B cell (primary cell): ENCODE measurements at regions not wholly inside any gene's neighbourhood (a gene's known extent, or its start where the extent isn't known, plus 50 kb on each side); places are given as distances from the start of the nearest gene placed in this dataset. TPM values are rescaled to one million over a fixed set of nuclear protein-coding genes. Genes with fewer than 3 reads are reported as not detected.

Experiments
- ATAC-seq: fragments of 200-7000 bp; cut with Tn5 transposase; one replicate; pipeline ENCODE4 v1.10.0; 2021; ENCODE audit warnings: low read depth, mild to moderate bottlenecking, moderate number of reproducible peaks, moderate library complexity
- CTCF ChIA-PET: fragments of 350-600 bp; sonication (Branson Sonifier 250); formaldehyde crosslinking; loops from one replicate; lab custom pipeline; 2021; ENCODE audit warnings: antibody characterized with exemption, inconsistent platforms; lab: Charles Lee
- POLR2A ChIA-PET: fragments of 350-600 bp; sonication (Branson Sonifier 250); formaldehyde crosslinking; loops from one replicate; lab custom pipeline; 2021; ENCODE audit warnings: antibody characterized with exemption; lab: Charles Lee
- DNase-seq: peaks from one replicate; pipeline ENCODE4 v3.0.0; 2013
- H2AFZ ChIP-seq: 2 replicates; pipeline ENCODE4 v1.6.1; 2012; ENCODE audit warnings: mild to moderate bottlenecking, low read depth, low read length; ENCODE audit not compliant: insufficient read depth, poor library complexity, severe bottlenecking
- H3K27ac ChIP-seq, 2 donors: 1 replicate in 1 of 2; 2 replicates in 1 of 2; pipeline ENCODE4 v1.5.1; 2012 to 2013; ENCODE audit warnings: low read length in 2 of 2, mild to moderate bottlenecking in 2 of 2, moderate library complexity in 1 of 2
- H3K27me3 ChIP-seq, 4 experiments: fragments of 200-600 bp in 1 of 4; sonication (generic) in 1 of 4; replicated peaks in 1 of 4; 1 replicate in 2 of 4; 2 replicates in 2 of 4; pipeline versions ENCODE4 v1.6.1 to v1.7.0; 2013 to 2016; ENCODE audit warnings: low read length in 3 of 4, mild to moderate bottlenecking in 2 of 4, mixed read lengths in 1 of 4, moderate library complexity in 1 of 4; ENCODE audit not compliant: insufficient read depth in 4 of 4, control insufficient read depth in 3 of 4; ENCODE audit errors: control extremely low read depth in 1 of 4
- H3K36me3 ChIP-seq, 2 experiments: replicated peaks in 1 of 2; 1 replicate in 1 of 2; 2 replicates in 1 of 2; pipeline versions ENCODE4 v1.6.1 to v1.7.1; 2013; ENCODE audit warnings: low read length in 1 of 2; ENCODE audit not compliant: insufficient read depth in 2 of 2, control insufficient read depth in 1 of 2; ENCODE audit errors: control extremely low read depth in 1 of 2, extremely low read depth in 1 of 2
- H3K4me1 ChIP-seq, 2 donors: fragments of 200-600 bp in 1 of 2; sonication (generic) in 1 of 2; 1 replicate in 1 of 2; 2 replicates in 1 of 2; pipeline versions ENCODE4 v1.5.1 to v1.6.1; 2013 to 2017; ENCODE audit warnings: low read length in 2 of 2; ENCODE audit not compliant: control insufficient read depth in 2 of 2, insufficient read depth in 2 of 2
- H3K4me2 ChIP-seq: replicated peaks from 2 replicates; pipeline ENCODE3; 2012; ENCODE audit warnings: mild to moderate bottlenecking, low read depth, low read length; ENCODE audit not compliant: poor library complexity, severe bottlenecking
- H3K4me3 ChIP-seq, 5 experiments: fragments of 200-600 bp in 1 of 5; sonication (generic) in 1 of 5; 1 replicate in 3 of 5; 2 replicates in 2 of 5; pipeline versions ENCODE4 v1.5.1 to v1.7.0; 2011 to 2016; ENCODE audit warnings: low read length in 4 of 5, mild to moderate bottlenecking in 4 of 5, low read depth in 2 of 5, control low read depth in 1 of 5, moderate library complexity in 1 of 5; ENCODE audit not compliant: insufficient read depth in 1 of 5; ENCODE audit errors: control extremely low read depth in 1 of 5, extremely low read depth in 1 of 5
- H3K79me2 ChIP-seq: fragments of 200-600 bp; sonication (generic); one replicate; pipeline ENCODE4 v1.6.0; 2016; ENCODE audit warnings: low read length; ENCODE audit not compliant: control insufficient read depth, insufficient read depth
- H3K9ac ChIP-seq: fragments of 200-600 bp; sonication (generic); 2 replicates; pipeline ENCODE4 v1.6.1; 2017; ENCODE audit warnings: mild to moderate bottlenecking, low read length, moderate library complexity
- H3K9me3 ChIP-seq, 3 donors: one replicate each; pipeline versions ENCODE4 v1.6.1 to v1.7.1; 2013; ENCODE audit warnings: low read length in 2 of 3; ENCODE audit not compliant: control insufficient read depth in 2 of 3, insufficient read depth in 1 of 3; ENCODE audit errors: control extremely low read depth in 1 of 3
- H4K20me1 ChIP-seq: 2 replicates; pipeline ENCODE4 v1.6.0; 2012; ENCODE audit warnings: mild to moderate bottlenecking, low read length; ENCODE audit not compliant: insufficient read depth, control insufficient read depth, poor library complexity, severe bottlenecking
- H3K27ac Mint-ChIP-seq: one replicate; pipeline ENCODE4 v1.8.0; 2021; ENCODE audit warnings: mixed read lengths
- H3K27me3 Mint-ChIP-seq: one replicate; pipeline ENCODE4 v1.8.0; 2021; ENCODE audit warnings: mixed read lengths
- H3K4me1 Mint-ChIP-seq: one replicate; pipeline ENCODE4 v1.8.0; 2021; ENCODE audit warnings: mixed read lengths
- H3K4me3 Mint-ChIP-seq: one replicate; pipeline ENCODE4 v1.8.0; 2021; ENCODE audit warnings: mixed read lengths
- H3K9me3 Mint-ChIP-seq: one replicate; pipeline ENCODE4 v1.8.0; 2022; ENCODE audit warnings: mixed read lengths; ENCODE audit not compliant: insufficient read depth
- CTCF ChIP-seq: fragments of 200-600 bp; IDR thresholded peaks from one replicate; pipeline ENCODE4 v1.8.0; 2022; ENCODE audit warnings: antibody characterized with exemption, mild to moderate bottlenecking
- EZH2 ChIP-seq: IDR thresholded peaks from 2 replicates; pipeline ENCODE4 v1.6.1; 2012; ENCODE audit warnings: borderline replicate concordance, low read depth, mild to moderate bottlenecking, moderate library complexity, low read length; ENCODE audit not compliant: insufficient read depth, poor library complexity, severe bottlenecking
- WGBS: methylation state at CpG from one replicate; pipeline ENCODE4 v1.1.5; 2013; ENCODE audit warnings: missing lambda C conversion rate; ENCODE audit not compliant: insufficient coverage; 5-methylcytosine and 5-hydroxymethylcytosine counted together
- intact Hi-C: fragments of 100-400 bp; cut with micrococcal nuclease; formaldehyde crosslinking; loops from one replicate; pipeline ENCODE4 v1.10.0; 2022
- small RNA-seq: library from RNA; depleted of rRNA; stranded (forward); fragments of <200 nt; gene quantifications from one replicate; pipeline ENCODE3, GENCODE V24; 2012; ENCODE audit warnings: low replicate concordance, low read depth; ENCODE audit not compliant: insufficient read length

GRCh38 chr21:20944139-20944538 lies 54.1 kb upstream of the NCAM2 start:
- Histone ChIP-seq H3K27me3 (no peaks in the 10 kb centered on the region), H3K27ac (no peak overlapping the region), H3K9ac (no peak overlapping the region), H3K4me3 (no peak overlapping the region), H3K4me2 (no peak overlapping the region), H3K79me2 (no peaks in the 10 kb centered on the region), H4K20me1 (no peaks in the 10 kb centered on the region), H3K36me3 (no peaks in the 10 kb centered on the region), H3K9me3 (no peaks in the 10 kb centered on the region), H2AFZ (no peak overlapping the region), H3K4me1 (no peaks in the 10 kb centered on the region)
- Mint-ChIP-seq H3K9me3 (peaks cover under 1% of the 10 kb centered on the region), H3K4me3 (no peak overlapping the region), H3K4me1 (no peaks in the 10 kb centered on the region), H3K27ac (no peak overlapping the region), H3K27me3 (no peaks in the 10 kb centered on the region)
- POLR2A ChIA-PET, result no interaction called here
- no peak for ATAC-seq
- DNase-seq, result no peak
- CTCF ChIA-PET, result no interaction called here
- TF ChIP-seq CTCF (no peak), EZH2 (no peak)
- intact Hi-C loops, result no loop called here

- Histone ChIP-seq H3K79me2 (no peaks in the 10 kb centered on the region), H3K4me1 (no peaks in the 10 kb centered on the region), H3K9me3 (no peaks in the 10 kb centered on the region), H3K27me3 (no peaks in the 10 kb centered on the region), H4K20me1 (no peaks in the 10 kb centered on the region), H3K4me3 (no peak overlapping the region), H3K4me2 (no peak overlapping the region), H3K36me3 (no peaks in the 10 kb centered on the region), H3K27ac (no peak overlapping the region), H3K9ac (no peak overlapping the region), H2AFZ (no peak overlapping the region)
- Mint-ChIP-seq H3K4me3 (no peak overlapping the region), H3K27ac (no peak overlapping the region), H3K27me3 (no peaks in the 10 kb centered on the region), H3K9me3 (no peaks in the 10 kb centered on the region), H3K4me1 (no peaks in the 10 kb centered on the region)
- WGBS, result 85% methylated on average over 3 of the region's 5 CpGs
- POLR2A ChIA-PET, result no interaction called here
- CTCF ChIA-PET, result no interaction called here
- no peak for ATAC-seq
- intact Hi-C loops, result no loop called here
- DNase-seq, result no peak
- TF ChIP-seq CTCF, result no peak
- TF ChIP-seq EZH2, result no peak
These were observed 51.5 kb upstream of the NCAM2 start for GRCh38 chr21:20946701-20947100.

Small RNAs in the stretch of these regions (small RNA-seq; reads per million reads assigned to genes)
- gene AL157359.3 (not detected), gene AP001506.1 (not detected), gene MIR548X (not detected), gene RN7SKP147 (not detected), gene RNU1-139P (4.4 reads per million, percentile 63 among the genes with 10 or more reads in this experiment), gene RNU6-772P (not detected), gene RPL37P4 (not detected)
